ENCODE measurements at regions not wholly inside any gene's neighbourhood (a gene's known extent, or its start where the extent isn't known, plus 50 kb on each side); places are given as distances from the start of the nearest gene placed in this dataset.

- no peak for DNase-seq (ENCODE audit: low read depth)
Observed at GRCh38 chr20:48358176-48359054, 469.4 kb downstream of the PREX1 start.

- DNase-seq (ENCODE audit: low read depth) = no peak
Observed at GRCh38 chr20:48357714-48358113, 470.1 kb downstream of the PREX1 start.

DNA sequence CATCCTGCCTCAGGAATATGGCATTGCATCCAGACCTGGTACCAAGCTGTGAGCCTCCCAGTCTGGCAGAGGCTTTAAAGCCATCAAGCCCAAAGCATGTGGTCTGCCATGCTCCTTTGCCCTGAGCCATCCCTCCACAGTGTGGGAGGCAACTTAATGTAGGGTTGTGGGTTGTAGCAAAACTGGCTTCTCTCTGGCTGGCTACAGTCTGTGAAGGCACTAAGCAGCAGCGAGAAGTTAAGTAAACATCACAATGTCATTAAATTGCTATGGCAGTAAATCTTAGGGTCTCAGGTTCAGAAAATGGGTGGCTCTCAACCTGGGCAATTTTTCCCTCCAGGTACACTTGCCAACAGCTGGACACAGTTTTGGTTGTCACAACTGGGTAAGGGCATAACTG lies 472.9 kb downstream of the PREX1 start:
- no peak for DNase-seq (ENCODE audit: low read depth)

DNA sequence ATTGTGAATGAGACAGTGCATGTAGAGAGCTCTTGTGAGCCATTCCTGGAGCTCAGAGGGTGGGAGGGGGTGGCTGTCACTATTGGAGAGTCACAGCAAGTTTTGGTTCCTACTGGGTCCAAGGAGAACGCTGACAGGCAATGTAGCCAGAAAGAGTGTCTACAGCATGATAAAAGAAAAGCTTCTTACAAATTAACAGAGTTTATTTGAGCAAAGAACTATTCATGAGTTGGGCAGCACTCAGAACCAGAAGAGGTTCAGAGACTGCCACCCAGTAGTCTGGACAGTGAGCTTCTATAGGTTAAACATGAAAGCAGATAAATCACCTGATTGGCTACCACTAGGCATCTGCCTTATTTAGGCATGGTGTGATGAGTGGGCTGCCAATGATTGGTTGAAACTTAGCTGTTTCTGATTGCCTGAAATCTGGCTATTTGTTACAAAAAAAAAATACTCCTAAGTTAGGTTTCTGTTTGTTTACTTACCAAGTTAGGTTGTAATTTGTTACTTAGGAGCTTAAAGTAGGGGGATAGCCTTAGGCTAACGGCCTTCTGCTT lies 473.4 kb downstream of the PREX1 start:
- no peak for DNase-seq (ENCODE audit: low read depth)

- DNase-seq (ENCODE audit: low read depth) = no peak
Observed at GRCh38 chr20:48352628-48353027, 475.2 kb downstream of the PREX1 start.

- DNase-seq (ENCODE audit: low read depth) = no peak
Observed at GRCh38 chr20:48352042-48352441, 475.8 kb downstream of the PREX1 start.

DNA sequence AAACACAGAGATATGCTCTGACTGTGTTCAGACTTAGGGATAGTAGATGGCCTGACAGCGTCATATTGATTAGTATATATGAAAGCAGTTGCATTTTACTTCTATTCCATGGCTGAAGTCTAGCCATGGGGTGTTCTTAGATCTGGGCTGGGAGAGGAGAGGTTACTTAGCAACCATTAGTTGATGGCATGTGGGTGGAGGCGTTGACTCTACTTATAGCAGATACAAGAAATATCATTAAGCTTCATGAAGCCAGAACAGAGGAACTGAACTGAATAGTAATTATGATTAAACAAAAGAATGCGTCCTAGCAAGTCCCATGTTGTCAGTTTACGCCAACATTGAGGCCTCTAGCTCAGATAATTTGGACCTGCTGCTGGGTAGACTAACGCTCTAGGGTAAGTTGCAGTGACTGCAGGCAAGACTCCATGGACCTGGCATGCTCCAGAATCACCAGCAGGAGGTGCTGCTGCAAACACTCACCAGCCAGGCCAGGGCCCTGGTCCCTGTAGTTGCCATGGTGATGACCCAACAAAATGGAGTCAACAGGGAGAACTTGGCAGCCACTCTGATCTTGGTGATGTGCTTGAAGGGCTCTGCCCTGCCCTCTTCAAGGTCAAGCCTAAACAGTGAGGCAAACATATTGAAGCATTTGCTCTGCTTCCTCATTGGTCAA lies 477.3 kb downstream of the PREX1 start:
- DNase-seq (ENCODE audit: low read depth) = no peak

DNA sequence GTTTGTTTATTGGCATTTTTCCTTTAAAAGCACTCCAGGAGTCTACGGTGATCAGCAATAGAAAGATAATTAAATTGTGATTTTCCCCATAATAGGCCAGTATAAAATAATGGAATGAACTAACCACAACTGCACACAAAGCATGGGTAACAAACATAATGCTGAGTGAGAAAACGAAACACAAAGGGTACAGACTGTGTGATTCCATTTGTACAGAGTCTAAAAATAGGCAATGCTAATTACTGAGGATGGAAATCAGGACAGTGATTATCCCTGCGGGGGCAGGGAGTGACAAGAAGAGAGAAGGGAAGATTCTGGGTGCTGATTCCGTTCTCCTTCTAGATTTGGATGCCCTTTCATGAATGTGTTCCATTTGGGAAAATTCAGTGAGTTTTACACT lies 478.1 kb downstream of the PREX1 start:
- DNase-seq (ENCODE audit: low read depth) = no peak

DNA sequence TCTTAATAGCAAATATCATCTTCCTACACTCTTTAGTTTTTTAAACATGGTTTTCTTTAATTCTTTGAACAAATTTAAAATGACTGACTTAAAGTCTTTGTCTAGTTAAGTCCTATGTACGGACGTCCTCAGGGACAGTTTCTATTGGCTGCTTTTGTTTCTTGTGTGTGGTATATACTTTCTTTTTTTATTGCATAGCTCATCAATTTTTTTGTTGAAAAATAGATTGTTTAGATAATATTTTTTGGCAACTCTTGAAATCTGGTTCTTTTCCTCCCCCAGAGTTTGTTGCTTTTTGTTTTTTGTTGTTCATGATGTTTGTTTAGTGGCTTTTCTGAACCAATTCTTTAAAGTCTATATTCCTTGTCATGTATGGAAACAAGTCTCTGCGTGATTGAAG lies 479.8 kb downstream of the PREX1 start:
- no peak for DNase-seq (ENCODE audit: low read depth)

DNA sequence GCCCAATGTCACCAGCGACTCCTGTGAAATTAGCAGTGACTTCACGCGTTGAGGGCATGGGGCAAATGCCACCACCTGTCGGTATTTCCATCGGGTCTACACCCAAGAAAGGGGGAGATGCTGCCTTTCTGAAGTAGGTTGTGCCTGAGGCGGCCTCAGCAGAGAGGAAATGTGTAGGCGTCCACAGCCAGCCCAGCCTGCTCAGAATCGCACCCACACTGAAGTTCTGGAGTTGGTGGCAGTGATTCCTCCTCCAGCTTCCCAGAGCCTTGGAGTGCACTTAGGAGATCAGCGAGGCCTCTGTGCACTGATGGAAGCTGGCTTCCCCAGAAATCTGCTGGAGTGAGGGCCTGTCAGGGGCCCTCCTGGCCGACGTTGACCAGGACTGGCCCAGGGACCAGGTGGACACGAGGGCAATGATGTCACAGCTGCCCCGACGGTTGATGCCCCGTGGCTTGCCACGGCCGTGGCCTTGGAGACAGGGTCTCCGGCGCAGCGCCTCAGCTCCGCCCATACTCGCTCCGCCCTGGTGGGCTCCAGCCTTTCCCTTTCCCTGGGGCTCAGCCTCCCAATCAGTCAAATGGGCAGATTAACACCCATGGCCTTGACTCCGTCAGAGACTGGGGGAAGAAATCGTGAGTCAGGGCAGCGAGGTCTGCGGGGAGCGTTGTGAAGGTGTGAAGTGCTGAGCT lies 484.8 kb downstream of the PREX1 start:
- no peak for DNase-seq (ENCODE audit: low read depth)

DNA sequence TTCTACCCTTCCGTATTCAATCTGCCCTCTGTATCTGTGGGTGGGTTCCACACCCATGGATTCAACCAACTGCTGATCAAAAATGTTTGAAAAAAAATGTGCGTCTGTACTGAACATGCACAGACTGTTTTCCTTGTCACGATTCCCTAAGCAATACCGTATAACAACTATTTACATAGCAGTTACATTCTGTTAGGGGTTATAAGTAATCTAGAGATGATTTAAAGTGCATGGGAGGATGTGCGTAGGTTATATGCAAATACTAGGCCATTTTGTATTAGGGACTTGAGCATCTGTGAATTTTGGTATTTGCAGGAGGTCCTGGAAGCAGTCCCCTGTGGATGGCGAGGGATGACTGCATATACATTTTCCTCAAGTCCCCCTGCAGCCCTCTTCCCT lies 486.9 kb downstream of the PREX1 start:
- no peak for DNase-seq (ENCODE audit: low read depth)

GRCh38 chr20:48339986-48340882 lies 487.6 kb downstream of the PREX1 start:
- DNase-seq (ENCODE audit: low read depth) = no peak

DNA sequence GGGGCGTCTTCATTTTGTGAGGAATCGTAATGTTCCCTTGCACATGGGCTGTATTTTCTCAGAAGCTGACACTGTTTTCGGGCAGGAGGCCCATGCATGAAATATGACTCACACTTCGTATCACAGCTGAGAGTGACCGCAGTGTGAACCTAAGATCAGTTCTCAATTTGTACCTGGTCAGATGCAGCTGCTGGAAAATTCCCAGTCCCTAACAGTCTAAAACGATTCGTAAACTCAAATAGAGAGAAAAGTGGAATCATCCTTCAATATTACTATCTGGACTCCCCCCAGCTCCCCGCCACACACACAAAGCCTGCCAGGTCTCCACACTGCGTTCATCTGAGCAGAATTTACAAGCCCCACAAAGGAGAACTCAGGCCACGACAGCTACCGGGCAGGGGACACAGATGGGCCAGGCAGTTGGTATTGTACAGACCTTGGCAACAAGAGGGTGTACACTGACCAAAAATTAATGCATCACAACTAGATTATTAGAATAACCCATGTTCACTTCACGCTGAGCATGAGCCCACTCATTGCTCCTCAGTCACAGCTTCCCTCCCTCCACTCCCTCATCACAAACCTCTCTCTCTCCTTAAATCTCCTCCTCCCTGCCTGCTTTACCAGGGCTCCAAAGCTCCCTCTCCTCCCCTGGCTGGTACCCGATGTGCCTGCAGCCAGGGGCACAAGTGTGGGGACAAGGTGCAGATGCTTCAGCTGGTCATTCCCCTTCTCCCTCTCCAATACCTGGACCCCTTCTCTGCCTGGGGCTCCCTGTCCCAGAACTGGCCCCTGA lies 488.4 kb downstream of the PREX1 start:
- DNase-seq (ENCODE audit: low read depth) = no peak

GRCh38 chr20:48338717-48339116 lies 489.1 kb downstream of the PREX1 start:
- no peak for DNase-seq (ENCODE audit: low read depth)

GRCh38 chr20:48336597-48336996 lies 491.2 kb downstream of the PREX1 start:
- no peak for DNase-seq (ENCODE audit: low read depth)

DNA sequence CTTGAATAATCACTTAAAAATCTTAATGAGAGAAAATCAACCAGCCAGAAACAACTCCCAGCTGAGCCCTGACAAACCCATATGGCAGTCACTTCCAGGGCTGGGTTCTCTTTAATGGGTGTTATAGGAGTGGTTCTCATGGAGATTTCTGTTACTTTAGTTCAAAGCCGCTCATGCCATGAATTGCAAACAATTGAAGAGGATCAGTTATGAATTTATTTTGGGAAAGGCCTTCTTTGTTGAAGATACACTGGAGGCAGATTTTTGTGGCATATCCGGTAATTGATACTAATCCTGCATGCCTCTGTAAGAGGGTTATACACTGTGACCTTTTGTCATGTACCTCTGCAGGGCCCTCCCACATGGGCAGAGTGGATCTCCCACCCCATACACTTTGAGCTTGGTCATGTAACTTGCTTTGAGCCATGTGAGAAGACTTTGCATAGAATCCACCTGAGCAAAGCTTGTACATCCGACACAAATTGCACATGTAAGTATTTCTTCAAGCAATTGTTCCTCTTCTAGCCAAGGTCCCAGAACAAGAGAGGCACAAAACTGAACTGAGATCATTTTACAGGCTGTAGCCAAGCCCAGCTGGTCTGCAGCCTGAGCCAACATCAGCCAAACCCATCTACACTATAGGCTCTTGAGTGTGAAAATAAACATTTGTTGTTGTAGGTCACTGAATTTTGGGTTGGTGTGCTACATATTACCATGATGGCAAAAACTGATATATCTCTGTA lies 492.3 kb downstream of the PREX1 start:
- no peak for DNase-seq (ENCODE audit: low read depth)

DNA sequence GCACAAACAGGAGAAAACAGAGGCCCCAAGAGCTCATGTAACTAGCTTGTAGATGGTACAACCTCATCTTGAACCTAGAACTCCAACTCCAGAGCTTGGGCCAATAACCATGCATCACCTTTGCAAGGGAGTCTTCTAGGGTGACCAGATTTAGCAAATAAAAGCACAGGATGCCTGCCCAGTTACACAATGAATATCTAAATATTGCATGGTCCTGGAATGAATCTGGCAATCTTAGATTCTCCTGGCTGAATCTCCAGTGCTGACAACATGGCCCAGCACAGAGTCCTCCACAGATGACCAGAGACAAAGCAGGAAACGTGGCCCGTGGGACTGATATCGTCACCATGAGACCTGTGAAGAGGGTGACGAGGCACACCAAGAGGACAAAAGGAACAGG lies 494.1 kb downstream of the PREX1 start:
- DNase-seq (ENCODE audit: low read depth) = no peak

DNA sequence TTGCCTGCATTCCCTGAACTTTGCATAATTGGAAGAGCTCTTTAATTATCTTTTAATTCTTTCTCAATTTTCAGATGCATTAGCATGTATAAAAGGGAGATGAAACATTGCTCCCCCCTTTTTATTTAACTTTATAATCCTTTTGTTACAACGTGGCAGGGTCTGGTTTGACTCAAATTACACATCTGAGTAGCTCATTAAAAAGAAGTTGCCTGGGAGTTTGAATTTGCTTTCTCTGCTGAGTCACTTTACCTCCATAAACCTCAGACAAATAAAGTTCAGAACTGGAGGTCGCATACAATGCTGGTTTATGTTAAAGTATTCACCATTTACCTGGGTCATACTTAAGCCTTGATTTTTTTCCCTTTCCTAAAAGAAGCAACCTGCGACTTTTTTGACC lies 495.2 kb downstream of the PREX1 start:
- no peak for DNase-seq (ENCODE audit: low read depth)

GRCh38 chr20:48331518-48332286 lies 496.1 kb downstream of the PREX1 start:
- DNase-seq (ENCODE audit: low read depth) = no peak

Data from stimulated activated CD8-positive, alpha-beta memory T cell treated with anti-CD3 and anti-CD28 coated beads, Interleukin-4, amount 100 ng/mL, for 24 hours (primary cell).